H54 (cell line): ENCODE measurements at regions not wholly inside any gene's neighbourhood (a gene's known extent, or its start where the extent isn't known, plus 50 kb on each side); places are given as distances from the start of the nearest gene placed in this dataset.
"Not testable (repeated sequence)": the region's sequence is repeated elsewhere in the genome, so short reads cannot be mapped to it uniquely, and the experiment has no call there.

Source experiments
- DNase-seq: peaks from one replicate; pipeline ENCODE4 v3.0.0; 2011; ENCODE audit warnings: low spot score, mixed read lengths; ENCODE audit not compliant: insufficient read length
- FAIRE-seq: peaks from 3 replicates; lab custom pipeline; 2011; peaks lifted over from hg19 to GRCh38; lab: Jason Lieb, UNC
- POLR2A ChIP-seq: IDR thresholded peaks from 2 replicates; pipeline ENCODE4 v1.6.1; 2011; ENCODE audit warnings: low read depth, mild to moderate bottlenecking, low read length

DNA sequence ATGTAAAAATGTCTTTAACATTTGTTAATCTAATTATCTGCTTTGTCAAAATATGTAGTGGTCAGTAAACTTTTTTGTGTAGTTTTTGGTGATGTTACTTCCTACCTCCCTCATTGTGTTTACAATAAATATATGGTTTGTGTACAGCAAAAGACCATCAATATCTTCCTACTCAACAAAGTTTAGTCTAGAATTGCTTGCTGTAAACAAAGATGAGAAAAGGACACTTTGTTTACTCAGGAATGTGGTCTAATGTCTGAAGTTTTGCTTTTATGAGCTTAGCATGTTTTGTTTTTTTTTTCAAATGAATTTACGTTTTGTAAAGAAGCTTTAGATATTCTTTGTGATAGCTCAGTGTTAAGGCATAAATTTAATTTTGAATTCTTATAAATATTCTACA lies 563.5 kb upstream of the SPRY2 start:
- no peak for TF ChIP-seq POLR2A
- FAIRE-seq (no peak), DNase-seq (no peak)

DNA sequence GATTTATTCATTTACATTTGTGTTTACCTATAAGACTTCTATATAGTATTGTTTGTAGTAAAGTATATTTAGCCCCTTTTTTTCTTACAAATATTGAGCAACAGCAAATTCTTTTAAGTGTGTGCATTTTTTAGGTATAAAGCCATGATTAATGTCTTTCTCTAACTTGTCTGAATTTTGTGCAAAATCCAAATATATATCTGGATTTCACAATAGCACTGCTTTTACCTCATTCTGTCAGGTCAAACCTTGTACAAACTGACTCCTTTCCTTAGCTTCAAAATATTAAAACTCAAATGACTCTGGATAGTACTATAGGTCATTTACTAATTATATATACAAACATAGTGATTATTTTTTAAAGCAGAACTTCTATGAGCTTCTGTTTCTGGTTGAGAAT lies 563.0 kb upstream of the SPRY2 start:
- DNase-seq (no peak), FAIRE-seq (no peak)
- no peak for TF ChIP-seq POLR2A

DNA sequence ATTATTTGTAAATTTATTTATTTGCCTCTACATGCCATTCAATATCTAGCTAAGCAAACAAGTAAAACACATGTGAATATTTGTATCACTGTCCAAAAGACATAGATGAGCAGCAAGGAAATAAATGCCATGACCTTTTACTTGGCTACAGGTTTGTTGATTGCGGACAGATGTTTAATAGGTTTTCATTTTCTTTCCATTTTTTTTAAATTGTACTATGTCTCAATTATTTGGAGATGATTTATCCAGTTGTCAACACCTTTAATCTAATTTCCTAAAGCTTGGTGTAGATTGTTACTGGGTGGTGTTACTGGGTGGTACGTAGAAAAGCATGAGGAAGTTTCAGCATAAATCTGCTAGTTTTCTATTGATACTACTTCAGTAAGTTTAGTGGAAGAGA lies 560.6 kb upstream of the SPRY2 start:
- FAIRE-seq (no peak), DNase-seq (no peak)
- no peak for TF ChIP-seq POLR2A

DNA sequence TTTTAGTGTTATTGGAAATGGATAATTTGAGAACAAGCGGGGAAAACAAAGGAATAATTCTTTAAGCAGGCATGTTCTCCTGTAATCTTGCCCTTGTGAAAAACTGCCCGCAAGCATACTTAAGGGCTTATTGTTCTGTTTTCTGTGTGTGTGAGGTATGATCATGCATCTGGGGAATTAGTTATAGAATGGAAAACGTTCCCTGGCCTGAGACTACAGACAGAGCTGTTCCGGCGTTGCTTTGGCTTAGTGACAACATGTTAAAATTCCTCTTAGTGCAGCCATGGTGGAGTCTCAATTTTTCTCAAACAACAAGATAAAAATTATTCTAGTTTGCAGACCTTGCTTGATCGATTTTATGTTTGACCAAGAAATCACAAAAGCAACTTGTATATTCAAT lies 560.2 kb upstream of the SPRY2 start:
- DNase-seq (no peak), FAIRE-seq (no peak)
- TF ChIP-seq POLR2A = no peak

DNA sequence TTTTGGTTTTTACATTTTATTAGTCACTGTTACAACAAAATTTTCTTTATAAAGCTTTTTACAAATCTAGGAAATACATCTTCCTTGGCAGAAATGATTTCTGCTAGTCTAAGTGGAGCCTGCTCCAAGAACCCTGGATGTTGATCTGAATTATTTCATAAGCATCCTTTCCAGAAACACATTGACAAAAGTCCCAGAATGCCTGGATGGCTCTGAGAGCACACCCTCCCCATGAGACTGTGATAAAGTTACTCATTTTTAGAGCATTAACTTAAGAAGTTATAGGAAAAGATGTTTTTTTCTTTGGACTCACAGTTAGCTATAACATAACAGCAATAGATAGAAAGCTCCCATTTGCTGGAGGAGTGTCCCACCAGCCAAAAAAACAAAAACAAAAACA lies 559.6 kb upstream of the SPRY2 start:
- FAIRE-seq (no peak), DNase-seq (no peak)
- no peak for TF ChIP-seq POLR2A

DNA sequence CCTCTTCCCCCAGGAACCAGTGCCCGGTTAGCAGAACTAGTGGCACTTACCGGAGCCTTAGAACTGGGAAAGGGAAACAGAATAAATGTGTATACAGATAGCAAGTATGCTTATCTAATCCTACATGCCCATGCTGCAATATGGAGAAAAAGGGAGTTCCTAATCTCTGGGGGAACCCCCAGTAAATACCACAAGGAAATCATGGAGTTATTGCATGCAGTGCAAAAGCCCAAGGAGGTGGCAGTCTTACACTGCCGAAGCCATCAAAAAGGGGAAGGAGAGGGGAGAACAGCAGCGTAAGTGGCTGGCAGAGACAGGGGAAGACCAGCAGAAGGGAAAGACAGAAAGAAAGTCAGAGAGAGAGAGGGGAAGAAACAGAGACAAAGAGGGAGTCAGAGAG lies 556.7 kb upstream of the SPRY2 start:
- FAIRE-seq, DNase-seq: not testable (repeated sequence)

DNA sequence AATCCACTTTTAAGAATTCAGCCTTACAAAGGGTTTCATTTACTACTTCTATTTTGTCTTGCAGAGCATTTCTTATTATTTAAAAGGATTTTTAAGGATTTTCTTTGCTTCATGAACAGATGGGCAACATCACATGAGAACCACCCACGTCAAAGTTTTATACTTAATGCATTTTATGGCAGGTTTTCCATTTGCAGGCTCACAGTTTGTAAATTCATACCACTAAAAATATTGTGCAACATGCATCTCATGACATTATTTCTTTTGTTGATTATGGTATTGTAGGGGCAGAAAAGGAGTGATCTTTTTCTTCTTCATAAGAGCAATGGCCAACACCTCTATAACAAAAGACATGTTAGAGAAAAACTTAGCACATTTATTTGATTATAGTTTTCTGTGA lies 554.0 kb upstream of the SPRY2 start:
- DNase-seq (no peak), FAIRE-seq (no peak)
- no peak for TF ChIP-seq POLR2A

DNA sequence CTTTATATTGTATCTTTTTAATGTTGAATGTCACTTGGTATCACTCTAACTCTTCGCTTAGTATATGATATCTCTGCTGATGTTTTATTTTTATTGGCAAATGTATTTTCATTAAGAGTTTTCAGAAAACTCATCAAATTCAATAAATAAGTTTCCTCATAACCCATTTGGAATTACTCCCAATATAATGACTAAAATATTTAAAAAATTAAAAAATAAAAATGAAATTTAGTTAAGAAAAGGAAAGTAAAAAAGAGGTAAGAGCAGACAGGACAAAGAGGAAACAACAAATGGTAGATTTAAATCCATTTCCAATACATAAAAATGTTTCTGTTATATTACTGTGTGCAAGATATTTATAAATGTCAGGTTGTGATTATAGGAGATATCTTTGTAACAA lies 548.9 kb upstream of the SPRY2 start:
- FAIRE-seq (no peak), DNase-seq (no peak)
- TF ChIP-seq POLR2A = no peak

DNA sequence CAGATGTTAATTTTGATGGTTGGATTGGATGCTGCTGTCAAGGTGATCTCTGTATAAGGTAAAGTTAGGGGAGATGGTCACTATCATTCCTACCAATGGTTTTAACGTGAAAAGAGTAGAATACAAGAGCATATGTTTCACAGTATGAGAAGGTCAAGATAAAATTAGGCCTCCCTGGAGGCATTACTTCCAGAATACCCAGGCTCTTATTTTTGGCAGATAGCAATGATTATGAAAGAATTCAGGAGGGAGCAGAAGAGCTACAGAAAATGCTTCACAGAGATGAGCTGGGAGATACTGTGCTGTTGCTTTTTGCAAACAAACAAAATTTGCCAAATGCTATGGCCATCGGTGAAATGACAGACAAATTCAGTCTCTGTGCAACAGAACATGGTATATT lies 547.5 kb upstream of the SPRY2 start:
- FAIRE-seq (no peak), DNase-seq (no peak)
- TF ChIP-seq POLR2A = no peak

DNA sequence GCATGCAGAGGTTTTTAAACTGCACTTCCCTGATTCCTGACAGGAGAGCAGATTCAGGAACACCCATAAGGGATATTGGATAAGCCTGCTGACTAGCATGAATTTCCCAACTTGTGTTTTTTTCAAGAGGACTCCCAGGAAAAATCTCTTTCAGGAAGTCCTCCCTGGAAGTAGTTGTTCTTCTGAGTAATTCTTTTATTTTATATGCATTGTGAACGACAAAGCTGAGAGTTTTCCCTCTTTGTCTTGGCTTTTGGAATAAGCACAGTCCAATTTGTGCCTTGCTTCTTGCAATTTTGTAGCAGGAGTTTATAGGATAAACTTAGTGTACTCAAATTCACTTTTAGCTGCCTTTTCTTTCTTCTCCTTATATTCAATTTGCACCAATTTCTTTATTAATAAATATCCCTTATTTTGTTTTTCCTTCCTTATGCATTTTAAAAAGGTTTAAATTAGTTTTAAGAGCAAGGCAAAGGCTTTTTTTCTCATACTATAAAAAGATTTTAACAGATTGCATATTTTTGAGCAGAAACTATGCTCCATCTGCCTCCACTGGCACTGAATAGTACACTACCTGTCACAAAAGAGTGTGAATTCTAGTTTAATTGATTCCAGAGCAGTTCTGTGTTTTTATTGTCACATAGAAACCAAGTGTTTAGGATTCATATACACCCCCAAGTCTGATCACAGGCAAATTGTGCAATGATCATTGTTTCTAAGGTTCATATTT lies 543.3 kb upstream of the SPRY2 start:
- no peak for DNase-seq
- FAIRE-seq = no peak
- no peak for TF ChIP-seq POLR2A

DNA sequence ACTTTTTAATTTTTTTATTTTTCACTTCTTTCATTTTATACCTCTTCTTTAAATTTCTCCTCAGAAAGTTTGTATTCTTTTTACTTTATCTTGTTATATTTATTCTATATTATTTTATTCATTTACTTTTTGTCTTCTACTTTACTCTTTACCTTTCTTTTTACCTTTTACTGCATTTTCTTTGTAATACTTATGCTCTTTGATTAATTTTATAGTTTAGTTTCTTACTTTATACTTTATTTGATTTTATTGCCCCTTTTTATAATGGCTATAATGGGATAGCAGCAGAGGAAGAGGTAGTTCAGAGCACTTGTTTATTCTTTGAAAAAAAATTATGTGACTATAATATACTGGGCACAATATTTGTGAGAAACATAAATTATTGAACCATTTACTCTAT lies 542.6 kb upstream of the SPRY2 start:
- DNase-seq = no peak
- no peak for TF ChIP-seq POLR2A
- no peak for FAIRE-seq

DNA sequence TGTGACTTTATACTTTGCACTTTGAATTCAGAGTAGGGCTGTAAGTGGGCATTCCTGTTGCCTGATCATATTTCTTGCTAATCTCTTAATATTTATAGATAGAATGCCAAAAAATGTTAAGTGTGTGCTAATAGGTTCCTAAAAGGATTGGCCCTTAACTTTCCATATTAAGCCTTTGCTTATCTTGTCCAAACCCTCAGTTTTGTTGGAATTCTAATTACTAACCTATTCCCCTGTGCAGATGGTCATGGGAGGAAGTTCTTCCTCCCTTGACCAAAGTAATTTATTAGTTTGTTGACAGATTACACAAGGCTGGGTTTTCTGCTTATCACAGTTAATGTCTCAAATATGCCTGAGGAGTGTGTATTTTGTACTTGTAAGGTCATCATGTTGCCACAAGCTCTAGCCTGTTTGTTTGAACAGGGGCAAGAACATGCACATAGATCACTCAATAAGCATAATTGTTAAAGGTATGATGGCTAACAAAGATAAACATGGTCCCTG lies 541.1 kb upstream of the SPRY2 start:
- DNase-seq (no peak), FAIRE-seq (no peak)
- TF ChIP-seq POLR2A = no peak

DNA sequence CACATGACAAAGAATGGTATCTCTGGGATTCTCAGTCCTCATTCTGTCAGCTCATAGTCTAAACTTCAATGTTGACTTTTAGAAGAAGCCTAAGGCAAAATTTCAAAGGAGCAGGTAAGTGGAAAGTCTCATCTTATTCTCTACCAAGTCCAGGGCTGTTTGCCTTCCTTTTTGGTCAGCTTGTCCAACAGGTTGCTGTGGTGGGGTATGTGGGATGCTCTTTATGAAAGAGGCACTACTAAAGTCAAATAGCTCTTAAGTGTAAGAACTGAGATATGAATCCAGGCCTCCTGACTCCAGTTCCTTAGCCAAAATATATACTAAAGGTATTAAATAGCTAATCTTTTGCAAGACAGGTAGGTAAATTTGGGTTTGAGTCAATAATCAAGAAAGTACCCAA lies 540.6 kb upstream of the SPRY2 start:
- DNase-seq (no peak), FAIRE-seq (no peak)

DNA sequence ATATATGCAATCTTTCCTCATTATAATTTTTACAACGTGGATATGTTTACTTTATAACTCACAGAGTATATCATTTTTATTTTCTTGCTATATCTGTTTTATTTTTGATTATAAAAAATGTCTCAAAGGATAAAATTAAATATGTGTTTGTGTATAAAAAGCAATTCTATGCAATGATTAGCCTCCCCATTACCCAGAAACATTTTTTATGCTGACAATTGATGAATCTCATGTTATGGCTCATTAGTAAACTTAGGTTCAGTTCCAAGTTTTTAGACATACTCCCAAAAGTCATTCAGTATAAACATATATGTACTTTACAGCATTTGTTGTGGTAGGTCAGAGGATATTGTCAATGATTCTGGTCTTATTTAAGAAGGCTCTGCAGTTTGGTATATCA lies 540.1 kb upstream of the SPRY2 start:
- DNase-seq (no peak), FAIRE-seq (no peak)
- no peak for TF ChIP-seq POLR2A

More for the DNA sequence above, 540.6 kb upstream of the SPRY2 start:
- TF ChIP-seq POLR2A = no peak

DNA sequence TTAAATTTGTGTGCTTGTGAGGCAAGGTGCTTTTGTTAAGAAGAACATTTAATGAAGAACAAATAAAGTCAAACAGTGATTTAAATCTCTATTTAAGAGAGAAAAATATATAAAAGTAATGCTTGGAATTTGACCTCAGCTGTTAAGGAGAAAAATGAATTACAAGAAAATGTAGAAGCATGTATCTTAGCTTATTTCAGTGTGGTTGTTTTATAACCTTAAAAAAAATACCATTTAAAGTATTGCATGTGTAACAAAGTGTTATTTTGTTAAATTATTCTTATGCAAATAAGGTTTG lies 537.0 kb upstream of the SPRY2 start:
- DNase-seq = no peak
- no peak for TF ChIP-seq POLR2A

More for the DNA sequence above, 537.0 kb upstream of the SPRY2 start:
- no peak for FAIRE-seq
